Endothelial cell of umbilical vein (primary cell): ENCODE measurements at regions not wholly inside any gene's neighbourhood (a gene's known extent, or its start where the extent isn't known, plus 50 kb on each side); places are given as distances from the start of the nearest gene placed in this dataset.

Source experiments
- BruUV-seq: library from RNA; stranded (reverse); fragments of 400-500 nt; replicated peaks from 2 replicates; lab custom pipeline; 2021; lab: Mats Ljungman, UMichigan
- CTCF ChIA-PET: fragments of 300-600, 350-600 bp; sonication (Branson Sonifier 250); formaldehyde crosslinking; loops from one replicate; lab custom pipeline; 2021; ENCODE audit warnings: antibody characterized with exemption, inconsistent platforms; lab: Charles Lee
- POLR2A ChIA-PET: fragments of 300-600, 350-600 bp; sonication (Branson Sonifier 250); formaldehyde crosslinking; loops from one replicate; lab custom pipeline; 2021; ENCODE audit warnings: antibody characterized with exemption, inconsistent platforms; lab: Charles Lee
- DNase-seq: peaks from one replicate; pipeline ENCODE4 v3.0.0-alpha.2; 2011; ENCODE audit warnings: low read depth, low spot score
- FAIRE-seq: peaks from 2 replicates; lab custom pipeline; 2011; peaks lifted over from hg19 to GRCh38; lab: Jason Lieb, UNC
- H2AFZ ChIP-seq: 2 replicates; pipeline ENCODE4 v1.6.0; 2012; ENCODE audit warnings: low read depth, low read length, control low read depth, inconsistent platforms
- H3K27ac ChIP-seq: 2 replicates; pipeline ENCODE4 v1.5.1; 2011; ENCODE audit warnings: low read depth, mild to moderate bottlenecking, control low read depth, low read length, moderate library complexity; ENCODE audit not compliant: insufficient read depth
- H3K27me3 ChIP-seq, 2 experiments: 2 replicates each; pipeline versions ENCODE4 v1.6.0 to v1.6.1; 2011; ENCODE audit warnings: low read length in 2 of 2, mixed read lengths in 1 of 2; ENCODE audit not compliant: control insufficient read depth in 2 of 2, insufficient read depth in 2 of 2
- H3K36me3 ChIP-seq, 2 experiments: 2 replicates in 1 of 2; 3 replicates in 1 of 2; pipeline ENCODE4 v1.5.1; 2011; ENCODE audit warnings: low read length in 2 of 2, mild to moderate bottlenecking in 1 of 2, moderate library complexity in 1 of 2; ENCODE audit not compliant: control insufficient read depth in 2 of 2, insufficient read depth in 2 of 2; ENCODE audit errors: extremely low read depth in 1 of 2
- H3K4me1 ChIP-seq: 3 replicates; pipeline ENCODE4 v1.5.1; 2011; ENCODE audit warnings: mild to moderate bottlenecking, low read length; ENCODE audit not compliant: control insufficient read depth, insufficient read depth; ENCODE audit errors: extremely low read depth
- H3K4me2 ChIP-seq: 2 replicates; pipeline ENCODE4 v1.6.1; 2011; ENCODE audit warnings: low read length, control low read depth, mixed read lengths; ENCODE audit not compliant: insufficient read depth
- H3K4me3 ChIP-seq, 3 experiments: fragments of 200-600 bp in 1 of 3; sonication (generic), shearing (Covaris generic) in 1 of 3; replicated peaks in 1 of 3; 2 replicates each; pipeline ENCODE4 v1.5.1; 2011 to 2016; ENCODE audit warnings: control low read depth in 3 of 3, low read length in 3 of 3, mild to moderate bottlenecking in 2 of 3, inconsistent platforms in 1 of 3, low read depth in 1 of 3, moderate library complexity in 1 of 3; ENCODE audit not compliant: insufficient read depth in 1 of 3
- H3K79me2 ChIP-seq: 2 replicates; pipeline ENCODE4 v1.6.0; 2012; ENCODE audit warnings: low read length, inconsistent platforms; ENCODE audit not compliant: control insufficient read depth, insufficient read depth
- H3K9ac ChIP-seq: replicated peaks from 2 replicates; pipeline ENCODE3; 2011; ENCODE audit warnings: low read length, control low read depth; ENCODE audit not compliant: insufficient read depth; ENCODE audit errors: extremely low read depth
- H3K9me1 ChIP-seq: replicated peaks from 3 replicates; pipeline ENCODE4 v1.6.0; 2011; ENCODE audit warnings: mild to moderate bottlenecking, low read length; ENCODE audit not compliant: control insufficient read depth, insufficient read depth; ENCODE audit errors: extremely low read depth
- H3K9me3 ChIP-seq: replicated peaks from 2 replicates; pipeline ENCODE4 v1.5.1; 2012; ENCODE audit warnings: low read length, inconsistent platforms; ENCODE audit not compliant: control insufficient read depth, insufficient read depth
- H4K20me1 ChIP-seq: replicated peaks from 2 replicates; pipeline ENCODE3; 2011; ENCODE audit warnings: mild to moderate bottlenecking, low read length; ENCODE audit not compliant: control insufficient read depth, insufficient read depth; ENCODE audit errors: extremely low read depth
- EZH2 ChIP-seq: IDR thresholded peaks from 2 replicates; pipeline ENCODE4 v1.6.1; 2012; ENCODE audit warnings: borderline replicate concordance, low read depth, mild to moderate bottlenecking, moderate library complexity, low read length, inconsistent platforms; ENCODE audit not compliant: severe bottlenecking
- FOS ChIP-seq: IDR thresholded peaks from 2 replicates; pipeline ENCODE4 v1.6.1; 2011; ENCODE audit warnings: mild to moderate bottlenecking, low read length, moderate library complexity, borderline replicate concordance; ENCODE audit not compliant: insufficient read depth
- GATA2 ChIP-seq: IDR thresholded peaks from 2 replicates; pipeline ENCODE4 v1.7.0; 2011; ENCODE audit warnings: low read depth, mild to moderate bottlenecking, moderate library complexity, mixed read lengths, low read length; ENCODE audit not compliant: insufficient read length, insufficient read depth
- JUN ChIP-seq: IDR thresholded peaks from 2 replicates; pipeline ENCODE4 v1.6.1; 2011; ENCODE audit warnings: borderline replicate concordance, low read depth; ENCODE audit not compliant: insufficient read length, insufficient read depth
- MYC ChIP-seq: IDR thresholded peaks from one replicate; pipeline ENCODE4 v1.6.1; 2011; ENCODE audit warnings: mild to moderate bottlenecking, low read depth, low read length
- POLR2A ChIP-seq: IDR thresholded peaks from 2 replicates; pipeline ENCODE4 v1.6.1; 2012; ENCODE audit warnings: low read depth, mild to moderate bottlenecking, control low read depth, low read length
- POLR2AphosphoS5 ChIP-seq: IDR thresholded peaks from 2 replicates; pipeline ENCODE4 v1.6.1; 2012; ENCODE audit warnings: low read depth, mild to moderate bottlenecking, control low read depth, low read length, moderate library complexity; ENCODE audit not compliant: insufficient read depth
- dilution Hi-C: fragments of 300-500 bp; cut with MboI; formaldehyde crosslinking; loops from one replicate; pipeline ENCODE4 v1.15.0; 2019; ENCODE audit warnings: low sequenced_read_pairs; ENCODE audit not compliant: extremely low pct_ligation_motif_present
- intact Hi-C: fragments of 100-400 bp; cut with micrococcal nuclease; formaldehyde crosslinking; loops from one replicate; pipeline ENCODE4 v1.10.0; 2022
- TF ChIP-seq, protein P1 (sequence below), 2 donors: IDR thresholded peaks; 1 replicate in 1 of 2; 2 replicates in 1 of 2; pipeline ENCODE4 v1.5.1; 2011; ENCODE audit warnings: low read length in 2 of 2, mild to moderate bottlenecking in 2 of 2, moderate library complexity in 2 of 2, control low read depth in 1 of 2, inconsistent platforms in 1 of 2, low read depth in 1 of 2; ENCODE audit not compliant: insufficient read depth in 1 of 2; ENCODE audit errors: extremely low read depth in 1 of 2
- TF ChIP-seq, protein P2 (sequence below): IDR thresholded peaks from 2 replicates; pipeline ENCODE4 v1.6.1; 2011; ENCODE audit not compliant: insufficient read depth, insufficient read length

DNA sequence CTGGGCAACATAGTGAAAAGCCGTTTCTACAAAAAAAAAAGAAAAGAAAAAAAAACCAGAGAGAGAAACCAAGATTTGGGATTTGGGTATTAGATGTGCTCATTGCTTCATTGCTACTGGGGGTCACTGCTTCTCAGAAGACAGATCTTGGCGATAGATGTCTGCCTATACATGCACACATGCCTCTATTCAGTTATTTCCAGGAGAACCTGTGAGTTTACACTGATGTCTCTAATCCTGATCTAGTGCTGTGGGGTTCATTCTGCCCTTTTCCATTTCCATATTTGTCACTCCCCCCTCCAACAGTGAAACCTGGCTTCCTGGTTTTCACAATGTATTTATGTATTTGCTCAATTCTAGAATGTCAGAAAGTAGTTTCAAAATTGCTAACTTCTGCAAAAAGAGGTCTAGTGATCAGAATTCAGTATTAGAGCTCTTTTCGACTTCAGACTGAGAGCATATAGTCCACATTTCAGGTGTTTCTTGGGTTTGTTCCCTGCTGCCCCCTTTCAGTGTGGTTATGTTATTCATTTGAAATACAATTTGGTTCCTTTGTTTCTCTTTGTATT is 111.0 kb downstream of the SLC25A47 start:
- FAIRE-seq: no peak
- ChIA-PET POLR2A (no interaction called here), CTCF (no interaction called here)
- Histone ChIP-seq H3K4me2 (no peak overlapping the region), H3K27me3 (no peaks in the 10 kb centered on the region), H3K9ac (no peak overlapping the region), H3K4me3 (no peak overlapping the region), H3K4me1 (no peaks in the 10 kb centered on the region), H3K9me1 (no peaks in the 10 kb centered on the region), H3K79me2 (no peaks in the 10 kb centered on the region), H3K36me3 (no peaks in the 10 kb centered on the region), H3K27ac (no peak overlapping the region), H2AFZ (no peak overlapping the region), H4K20me1 (no peaks in the 10 kb centered on the region), H3K9me3 (no peaks in the 10 kb centered on the region)
- no peak for TF ChIP-seq JUN
- no peak for TF ChIP-seq POLR2A
- no peak for TF ChIP-seq GATA2
- no peak for TF ChIP-seq EZH2
- no peak for TF ChIP-seq FOS
- no peak for TF ChIP-seq POLR2AphosphoS5
- TF ChIP-seq, protein P1, sequence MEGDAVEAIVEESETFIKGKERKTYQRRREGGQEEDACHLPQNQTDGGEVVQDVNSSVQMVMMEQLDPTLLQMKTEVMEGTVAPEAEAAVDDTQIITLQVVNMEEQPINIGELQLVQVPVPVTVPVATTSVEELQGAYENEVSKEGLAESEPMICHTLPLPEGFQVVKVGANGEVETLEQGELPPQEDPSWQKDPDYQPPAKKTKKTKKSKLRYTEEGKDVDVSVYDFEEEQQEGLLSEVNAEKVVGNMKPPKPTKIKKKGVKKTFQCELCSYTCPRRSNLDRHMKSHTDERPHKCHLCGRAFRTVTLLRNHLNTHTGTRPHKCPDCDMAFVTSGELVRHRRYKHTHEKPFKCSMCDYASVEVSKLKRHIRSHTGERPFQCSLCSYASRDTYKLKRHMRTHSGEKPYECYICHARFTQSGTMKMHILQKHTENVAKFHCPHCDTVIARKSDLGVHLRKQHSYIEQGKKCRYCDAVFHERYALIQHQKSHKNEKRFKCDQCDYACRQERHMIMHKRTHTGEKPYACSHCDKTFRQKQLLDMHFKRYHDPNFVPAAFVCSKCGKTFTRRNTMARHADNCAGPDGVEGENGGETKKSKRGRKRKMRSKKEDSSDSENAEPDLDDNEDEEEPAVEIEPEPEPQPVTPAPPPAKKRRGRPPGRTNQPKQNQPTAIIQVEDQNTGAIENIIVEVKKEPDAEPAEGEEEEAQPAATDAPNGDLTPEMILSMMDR (IDR thresholded peaks at IDR 0.05; ENCODE audit: extremely low read depth in 1 of 2, insufficient read depth in 1 of 2, low read depth in 1 of 2, low read length in 2 of 2): no peak
- TF ChIP-seq MYC: no peak
- TF ChIP-seq, protein P2, sequence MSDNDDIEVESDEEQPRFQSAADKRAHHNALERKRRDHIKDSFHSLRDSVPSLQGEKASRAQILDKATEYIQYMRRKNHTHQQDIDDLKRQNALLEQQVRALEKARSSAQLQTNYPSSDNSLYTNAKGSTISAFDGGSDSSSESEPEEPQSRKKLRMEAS: no peak
- no peak for DNase-seq
- BruUV-seq: no TSS peak
- intact Hi-C loops (no loop called here), dilution Hi-C loops (no loop called here)
